ENCODE measurements at regions not wholly inside any gene's neighbourhood (a gene's known extent, or its start where the extent isn't known, plus 50 kb on each side); places are given as distances from the start of the nearest gene placed in this dataset.

DNA sequence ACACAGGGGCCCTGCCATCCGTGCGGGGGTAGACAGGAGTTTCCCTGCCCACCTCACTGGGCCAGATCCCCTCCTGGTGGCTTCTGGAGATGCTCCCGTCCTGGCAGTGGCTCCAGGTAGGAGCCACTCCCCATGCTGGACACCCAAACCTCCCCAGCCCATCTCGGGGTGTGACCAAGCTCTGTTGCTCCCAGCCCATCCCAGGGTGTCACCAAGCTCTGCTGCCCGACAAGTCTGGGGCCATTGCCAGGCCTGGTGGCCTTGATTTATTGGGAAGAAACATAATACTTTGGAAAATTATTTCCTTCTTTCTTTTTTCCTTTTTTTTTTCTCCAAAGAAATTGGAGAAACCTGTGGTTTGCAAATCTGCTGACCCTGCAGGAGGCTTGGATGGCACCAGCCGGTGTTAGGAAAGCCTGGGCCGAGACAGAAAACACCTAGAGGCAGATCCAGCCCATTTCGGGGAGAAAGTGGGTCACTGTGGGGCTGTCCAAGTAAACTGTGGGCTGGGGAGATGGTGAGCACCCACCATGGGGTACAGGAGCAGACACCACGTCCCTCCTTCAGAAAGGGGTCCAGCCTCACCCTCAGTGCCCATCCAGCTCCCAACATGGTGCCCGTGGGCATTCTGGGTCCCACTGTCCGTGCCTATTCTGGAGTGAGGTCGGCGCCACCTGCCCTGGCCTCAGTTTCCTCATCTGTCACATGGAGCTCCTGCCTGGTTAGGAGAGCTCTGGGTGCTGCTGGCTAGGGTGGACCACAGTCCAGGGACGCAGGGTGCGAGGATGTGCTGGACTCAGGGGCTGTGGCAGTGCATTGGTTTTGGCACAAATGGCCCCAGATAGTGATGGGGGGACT, 59.4 kb upstream of the ADRA2C start:
- H3K79me2 ChIP-seq (ENCODE audit: low read length): no peaks in the 10 kb centered on the region
- DNase-seq: no peak
- H3K27ac ChIP-seq (ENCODE audit: low read length): no peak overlapping the region
- H2AFZ ChIP-seq (ENCODE audit: low read length): no peak overlapping the region
- no peaks in the 10 kb centered on the region for H3K36me3 ChIP-seq (ENCODE audit: insufficient read depth, low read length)
- no peaks in the 10 kb centered on the region for H3K9me2 ChIP-seq (replicated peaks; ENCODE audit: insufficient read depth, low read length)
- H3K27me3 ChIP-seq (ENCODE audit: low read length): no peaks in the 10 kb centered on the region
- H3K4me2 ChIP-seq (ENCODE audit: low read depth, low read length, poor library complexity, severe bottlenecking): no peak overlapping the region
- H4K20me1 ChIP-seq (ENCODE audit: insufficient read depth, low read depth, low read length): no peaks in the 10 kb centered on the region
- H3K4me1 ChIP-seq (ENCODE audit: low read length): no peaks in the 10 kb centered on the region
- no peak overlapping the region for H3K9ac ChIP-seq (ENCODE audit: low read length)
- H3K4me3 ChIP-seq (ENCODE audit: low read length): no peak overlapping the region
- no peaks in the 10 kb centered on the region for H3K9me3 ChIP-seq (ENCODE audit: low read length)

DNA sequence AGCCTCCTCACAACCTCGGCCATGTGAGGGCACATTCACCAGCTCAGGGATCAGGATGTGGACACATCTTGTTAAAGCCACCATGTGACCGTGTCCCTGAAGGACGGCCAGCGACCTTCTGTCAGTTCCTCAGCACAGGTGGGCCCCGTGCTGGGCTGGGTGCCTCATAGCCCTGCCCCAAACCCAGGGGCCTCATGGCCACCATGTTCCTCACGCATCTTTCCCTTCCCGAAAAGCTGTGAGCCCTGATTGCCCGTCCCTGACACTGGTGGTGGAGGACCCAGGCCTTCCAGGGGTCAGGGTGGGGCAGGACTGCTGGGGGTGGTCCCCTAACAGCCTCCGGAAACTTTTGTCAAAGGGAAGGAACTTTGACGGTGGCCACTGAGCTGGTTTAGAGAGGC, 60.1 kb upstream of the ADRA2C start:
- no peaks in the 10 kb centered on the region for H3K27me3 ChIP-seq (ENCODE audit: low read length)
- no peak overlapping the region for H3K27ac ChIP-seq (ENCODE audit: low read length)
- H3K9ac ChIP-seq (ENCODE audit: low read length): no peak overlapping the region
- no peak overlapping the region for H3K4me2 ChIP-seq (ENCODE audit: low read depth, low read length, poor library complexity, severe bottlenecking)
- H3K4me3 ChIP-seq (ENCODE audit: low read length): no peak overlapping the region
- no peak for DNase-seq
- no peaks in the 10 kb centered on the region for H3K79me2 ChIP-seq (ENCODE audit: low read length)
- H3K36me3 ChIP-seq (ENCODE audit: insufficient read depth, low read length): no peaks in the 10 kb centered on the region
- no peaks in the 10 kb centered on the region for H3K4me1 ChIP-seq (ENCODE audit: low read length)
- no peaks in the 10 kb centered on the region for H3K9me2 ChIP-seq (replicated peaks; ENCODE audit: insufficient read depth, low read length)
- no peaks in the 10 kb centered on the region for H3K9me3 ChIP-seq (ENCODE audit: low read length)
- H2AFZ ChIP-seq (ENCODE audit: low read length): no peak overlapping the region
- H4K20me1 ChIP-seq (ENCODE audit: insufficient read depth, low read depth, low read length): no peaks in the 10 kb centered on the region

DNA sequence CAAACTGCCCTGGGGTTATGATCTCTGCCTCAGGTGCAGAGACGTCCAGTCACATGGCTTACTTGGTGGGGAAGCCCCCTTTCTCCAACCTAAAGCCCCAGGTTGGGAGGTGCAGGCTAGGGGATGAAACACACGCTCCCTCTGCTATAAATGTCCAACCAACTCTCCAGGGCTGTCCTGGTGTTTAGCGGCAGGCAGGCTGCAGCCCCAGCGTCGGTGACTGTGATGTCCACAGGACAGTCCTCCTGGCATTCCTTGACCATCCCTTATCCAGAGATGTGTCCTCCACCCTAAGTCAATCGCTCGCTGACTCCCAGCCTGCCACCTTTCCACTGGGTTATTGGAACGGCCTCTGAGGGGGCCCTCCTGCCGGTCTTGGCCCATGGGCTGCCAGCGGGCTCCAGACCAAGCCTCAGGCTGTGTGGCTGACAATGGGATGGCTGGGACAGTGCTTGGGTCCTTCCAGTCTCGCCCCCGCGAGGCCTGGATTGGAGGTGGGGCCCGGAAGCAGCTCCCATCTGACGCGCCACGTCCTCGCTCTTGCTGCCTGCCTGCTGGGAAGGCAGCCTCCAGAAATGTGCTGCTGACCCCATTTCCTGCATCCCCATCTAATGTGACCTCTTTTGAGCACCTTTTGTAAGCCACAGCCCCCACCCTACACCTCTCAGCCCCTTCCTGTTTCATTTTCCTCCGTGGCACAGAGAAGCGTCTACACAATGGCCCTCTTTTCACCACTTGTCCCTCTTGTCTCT, 60.8 kb upstream of the ADRA2C start:
- Histone ChIP-seq H3K9ac (ENCODE audit: low read length) (no peak overlapping the region), H3K36me3 (ENCODE audit: insufficient read depth, low read length) (no peaks in the 10 kb centered on the region), H3K4me2 (ENCODE audit: low read depth, low read length, poor library complexity, severe bottlenecking) (no peak overlapping the region), H2AFZ (ENCODE audit: low read length) (no peak overlapping the region), H3K4me1 (ENCODE audit: low read length) (no peaks in the 10 kb centered on the region), H3K27ac (ENCODE audit: low read length) (no peak overlapping the region), H3K9me3 (ENCODE audit: low read length) (no peaks in the 10 kb centered on the region), H3K4me3 (ENCODE audit: low read length) (no peak overlapping the region), H3K27me3 (ENCODE audit: low read length) (no peaks in the 10 kb centered on the region), H3K79me2 (ENCODE audit: low read length) (no peaks in the 10 kb centered on the region), H3K9me2 (replicated peaks; ENCODE audit: insufficient read depth, low read length) (no peaks in the 10 kb centered on the region), H4K20me1 (ENCODE audit: insufficient read depth, low read depth, low read length) (no peaks in the 10 kb centered on the region)
- DNase-seq: no peak

DNA sequence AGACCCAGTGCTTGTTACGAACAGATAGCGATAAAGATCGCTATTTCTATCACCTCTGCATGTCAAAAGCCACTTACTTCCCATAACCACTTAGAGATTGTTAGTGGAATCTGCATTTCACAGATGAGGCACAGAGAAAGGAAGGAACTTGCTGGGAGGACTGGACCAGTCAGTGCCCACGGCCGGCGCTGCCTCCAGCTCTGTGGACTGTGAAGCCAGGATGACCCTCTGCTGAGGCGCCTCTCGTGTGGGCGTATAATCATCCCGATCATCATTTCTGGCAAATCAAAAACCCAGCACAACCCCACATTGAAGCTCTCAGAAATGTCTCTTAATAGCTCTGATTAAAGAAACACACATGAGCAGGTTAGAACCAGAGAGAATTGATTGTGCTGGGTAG, 61.5 kb upstream of the ADRA2C start:
- Histone ChIP-seq H3K27me3 (ENCODE audit: low read length) (no peaks in the 10 kb centered on the region), H4K20me1 (ENCODE audit: insufficient read depth, low read depth, low read length) (no peaks in the 10 kb centered on the region), H2AFZ (ENCODE audit: low read length) (no peak overlapping the region), H3K36me3 (ENCODE audit: insufficient read depth, low read length) (no peaks in the 10 kb centered on the region), H3K9me3 (ENCODE audit: low read length) (no peaks in the 10 kb centered on the region), H3K4me3 (ENCODE audit: low read length) (no peak overlapping the region), H3K79me2 (ENCODE audit: low read length) (no peaks in the 10 kb centered on the region), H3K9me2 (replicated peaks; ENCODE audit: insufficient read depth, low read length) (no peaks in the 10 kb centered on the region), H3K27ac (ENCODE audit: low read length) (no peak overlapping the region), H3K4me2 (ENCODE audit: low read depth, low read length, poor library complexity, severe bottlenecking) (no peak overlapping the region), H3K9ac (ENCODE audit: low read length) (no peak overlapping the region), H3K4me1 (ENCODE audit: low read length) (no peaks in the 10 kb centered on the region)
- DNase-seq: no peak

DNA sequence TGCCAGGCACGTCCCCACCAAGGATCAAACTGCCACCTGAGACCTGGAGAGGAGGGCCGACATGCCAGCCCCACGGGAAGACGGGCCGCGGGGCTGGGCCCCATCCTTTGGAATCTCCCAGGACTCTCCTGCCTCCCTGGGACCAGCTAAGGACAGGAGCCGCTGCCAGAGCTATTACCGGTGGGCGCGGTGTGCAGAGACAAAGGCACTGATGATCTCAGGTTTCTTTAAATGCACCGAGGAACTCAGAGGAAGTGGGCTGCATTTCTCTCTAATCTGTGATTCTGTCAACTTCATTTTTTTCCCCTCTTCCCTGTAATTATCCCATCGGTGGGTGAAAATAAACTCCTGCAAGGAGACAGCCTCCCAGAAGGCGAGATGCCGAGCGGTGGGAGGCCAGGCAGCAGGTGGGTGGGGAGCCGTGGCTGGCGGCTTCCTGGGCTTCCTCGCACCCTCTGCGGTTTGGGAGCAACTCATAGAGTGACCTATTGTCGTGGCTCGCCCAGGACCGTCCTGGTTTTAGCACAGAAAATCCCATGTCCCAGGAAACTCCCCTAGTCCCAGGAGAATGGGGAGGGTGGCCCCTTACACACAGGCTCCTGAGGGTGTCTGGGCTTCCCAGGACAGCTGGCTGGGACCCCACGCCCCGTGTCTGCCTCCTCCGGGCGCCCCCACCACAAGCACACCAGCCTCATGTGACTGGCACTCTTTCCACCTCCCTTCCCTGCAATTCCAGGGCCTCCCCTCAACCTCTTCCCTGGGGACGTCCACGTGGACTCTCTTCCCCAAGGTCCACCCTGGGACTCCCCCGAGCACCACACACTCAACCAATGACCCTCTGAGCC, 62.3 kb upstream of the ADRA2C start:
- Histone ChIP-seq H3K27ac (ENCODE audit: low read length) (no peak overlapping the region), H3K4me1 (ENCODE audit: low read length) (no peaks in the 10 kb centered on the region), H3K9ac (ENCODE audit: low read length) (no peak overlapping the region), H3K79me2 (ENCODE audit: low read length) (no peaks in the 10 kb centered on the region), H3K27me3 (ENCODE audit: low read length) (no peaks in the 10 kb centered on the region), H4K20me1 (ENCODE audit: insufficient read depth, low read depth, low read length) (no peaks in the 10 kb centered on the region), H3K9me3 (ENCODE audit: low read length) (no peaks in the 10 kb centered on the region), H3K36me3 (ENCODE audit: insufficient read depth, low read length) (no peaks in the 10 kb centered on the region), H3K9me2 (replicated peaks; ENCODE audit: insufficient read depth, low read length) (no peaks in the 10 kb centered on the region), H3K4me2 (ENCODE audit: low read depth, low read length, poor library complexity, severe bottlenecking) (no peak overlapping the region), H2AFZ (ENCODE audit: low read length) (no peak overlapping the region), H3K4me3 (ENCODE audit: low read length) (no peak overlapping the region)
- DNase-seq: no peak

DNA sequence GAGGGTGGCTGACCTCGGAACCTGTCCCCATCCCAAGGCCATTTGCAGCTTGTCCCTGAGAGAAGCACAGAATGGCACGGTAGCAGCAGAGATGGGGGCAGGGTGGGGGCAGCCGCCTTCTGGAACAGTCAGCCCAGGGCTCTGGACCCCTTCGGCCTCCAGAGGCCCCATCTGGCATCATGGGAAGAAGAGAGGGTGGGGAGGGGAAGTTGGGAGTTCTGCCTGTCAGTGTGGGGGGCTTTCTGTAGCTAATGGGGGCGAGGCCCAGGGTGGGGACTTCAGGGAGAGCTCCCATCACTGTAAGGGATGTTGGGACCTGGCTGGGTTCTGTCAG, 62.9 kb upstream of the ADRA2C start:
- Histone ChIP-seq H3K9ac (ENCODE audit: low read length) (no peak overlapping the region), H3K27ac (ENCODE audit: low read length) (no peak overlapping the region), H3K4me1 (ENCODE audit: low read length) (no peaks in the 10 kb centered on the region), H3K4me3 (ENCODE audit: low read length) (no peak overlapping the region), H3K9me3 (ENCODE audit: low read length) (no peaks in the 10 kb centered on the region), H4K20me1 (ENCODE audit: insufficient read depth, low read depth, low read length) (no peaks in the 10 kb centered on the region), H3K36me3 (ENCODE audit: insufficient read depth, low read length) (no peaks in the 10 kb centered on the region), H3K27me3 (ENCODE audit: low read length) (no peaks in the 10 kb centered on the region), H3K9me2 (replicated peaks; ENCODE audit: insufficient read depth, low read length) (no peaks in the 10 kb centered on the region), H3K4me2 (ENCODE audit: low read depth, low read length, poor library complexity, severe bottlenecking) (no peak overlapping the region), H3K79me2 (ENCODE audit: low read length) (no peaks in the 10 kb centered on the region), H2AFZ (ENCODE audit: low read length) (no peak overlapping the region)
- DNase-seq: no peak

DNA sequence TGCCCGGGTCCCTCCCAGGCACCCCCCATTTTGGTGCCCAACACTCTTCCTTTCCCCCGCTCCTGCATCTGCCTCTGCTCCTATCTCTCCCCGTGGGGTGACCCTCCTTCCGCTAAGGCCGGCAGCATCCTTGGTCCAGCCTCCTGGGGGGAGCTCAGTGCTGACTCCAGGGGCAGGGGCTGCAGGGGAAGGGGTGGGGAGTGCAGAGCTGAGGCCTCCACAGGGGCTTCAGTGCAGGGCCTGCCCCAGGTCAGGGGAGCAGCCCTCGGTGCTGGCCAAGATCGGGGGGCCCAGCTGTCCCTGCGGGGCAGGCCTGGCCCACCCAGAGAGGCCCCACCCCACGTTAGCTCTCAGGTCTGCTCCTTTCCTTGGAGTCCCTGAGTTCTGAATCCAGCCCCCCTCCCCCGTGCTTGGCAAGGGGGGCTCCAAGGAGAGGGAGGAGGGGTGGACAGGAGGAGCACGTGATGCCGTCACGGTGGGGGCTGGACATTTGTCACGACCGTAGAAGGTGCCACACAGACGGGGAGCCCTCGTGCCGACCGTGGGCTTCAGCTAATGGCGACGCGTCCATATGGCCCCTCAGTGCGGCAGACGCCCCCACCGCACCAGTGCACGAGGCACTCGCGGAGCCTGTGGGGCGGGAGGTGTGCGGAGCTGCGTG, 63.5 kb upstream of the ADRA2C start:
- Histone ChIP-seq H3K27ac (ENCODE audit: low read length) (no peak overlapping the region), H3K4me1 (ENCODE audit: low read length) (no peaks in the 10 kb centered on the region), H3K4me3 (ENCODE audit: low read length) (no peak overlapping the region), H3K36me3 (ENCODE audit: insufficient read depth, low read length) (no peaks in the 10 kb centered on the region), H3K27me3 (ENCODE audit: low read length) (no peaks in the 10 kb centered on the region), H3K4me2 (ENCODE audit: low read depth, low read length, poor library complexity, severe bottlenecking) (no peak overlapping the region), H3K9ac (ENCODE audit: low read length) (no peak overlapping the region), H4K20me1 (ENCODE audit: insufficient read depth, low read depth, low read length) (no peaks in the 10 kb centered on the region), H2AFZ (ENCODE audit: low read length) (no peak overlapping the region), H3K9me2 (replicated peaks; ENCODE audit: insufficient read depth, low read length) (no peaks in the 10 kb centered on the region), H3K79me2 (ENCODE audit: low read length) (no peaks in the 10 kb centered on the region), H3K9me3 (ENCODE audit: low read length) (no peaks in the 10 kb centered on the region)
- no peak for DNase-seq

All from Karpas-422 (cell line).